ENCODE measurements at regions not wholly inside any gene's neighbourhood (a gene's known extent, or its start where the extent isn't known, plus 50 kb on each side); places are given as distances from the start of the nearest gene placed in this dataset.

GRCh38 chr9:108681851-108682590 lies 173.8 kb downstream of the ACTL7B start:
- Histone ChIP-seq H3K9ac (ENCODE audit: low read length) (no peak overlapping the region), H3K36me3 (ENCODE audit: insufficient read depth, low read length) (no peaks in the 10 kb centered on the region), H3K4me1 (ENCODE audit: insufficient read depth, low read length) (no peaks in the 10 kb centered on the region), H3K9me3 (ENCODE audit: insufficient read depth, low read depth, low read length) (peaks cover 5% of the 10 kb centered on the region), H3K27me3 (ENCODE audit: insufficient read depth, low read length) (no peaks in the 10 kb centered on the region), H2AFZ (ENCODE audit: low read depth, low read length) (no peak overlapping the region), H4K20me1 (ENCODE audit: insufficient read depth, low read length) (no peaks in the 10 kb centered on the region), H3K79me2 (ENCODE audit: insufficient read depth, low read length) (no peaks in the 10 kb centered on the region), H3K4me3 (ENCODE audit: insufficient read depth, low read depth, low read length) (no peak overlapping the region), H3K4me2 (ENCODE audit: low read length) (no peak overlapping the region), H3K27ac (ENCODE audit: low read depth, low read length) (no peak overlapping the region)
- H3K36me3 Mint-ChIP-seq (ENCODE audit: low read depth, unreplicated experiment) = no peaks in the 10 kb centered on the region
- H3K4me1 Mint-ChIP-seq (ENCODE audit: low read depth, unreplicated experiment) = no peaks in the 10 kb centered on the region
- H3K27ac Mint-ChIP-seq (ENCODE audit: unreplicated experiment) = no peak overlapping the region
- H3K9me3 Mint-ChIP-seq (ENCODE audit: unreplicated experiment) = peaks cover 8% of the 10 kb centered on the region
- no peak for DNase-seq (ENCODE audit: low read depth)
- TF ChIP-seq CTCF (IDR thresholded peaks at IDR 0.05; ENCODE audit: insufficient read depth, low read depth, low read length) (no peak), EZH2 (IDR thresholded peaks at IDR 0.05; ENCODE audit: insufficient read depth, low read length) (no peak)
- no peak overlapping the region for H3K4me3 Mint-ChIP-seq (ENCODE audit: unreplicated experiment)
- no peaks in the 10 kb centered on the region for H3K27me3 Mint-ChIP-seq (ENCODE audit: low read depth, unreplicated experiment)
- FAIRE-seq = no peak

- no peaks in the 10 kb centered on the region for H4K20me1 ChIP-seq (ENCODE audit: insufficient read depth, low read length)
- TF ChIP-seq EZH2 (IDR thresholded peaks at IDR 0.05; ENCODE audit: insufficient read depth, low read length) (no peak), CTCF (IDR thresholded peaks at IDR 0.05; ENCODE audit: insufficient read depth, low read depth, low read length) (no peak)
Measured at GRCh38 chr9:108680946-108681345, 174.8 kb downstream of the ACTL7B start.

GRCh38 chr9:108677776-108678175 lies 178.0 kb downstream of the ACTL7B start:
- Histone ChIP-seq H3K27ac (ENCODE audit: low read depth, low read length) (no peak overlapping the region), H3K4me1 (ENCODE audit: insufficient read depth, low read length) (peaks cover 9% of the 10 kb centered on the region), H3K36me3 (ENCODE audit: insufficient read depth, low read length) (no peaks in the 10 kb centered on the region), H3K9ac (ENCODE audit: low read length) (no peak overlapping the region), H3K4me3 (ENCODE audit: insufficient read depth, low read depth, low read length) (no peak overlapping the region), H3K4me2 (ENCODE audit: low read length) (no peak overlapping the region), H4K20me1 (ENCODE audit: insufficient read depth, low read length) (no peaks in the 10 kb centered on the region), H3K9me3 (ENCODE audit: insufficient read depth, low read depth, low read length) (no peaks in the 10 kb centered on the region), H3K79me2 (ENCODE audit: insufficient read depth, low read length) (no peaks in the 10 kb centered on the region), H3K27me3 (ENCODE audit: insufficient read depth, low read length) (no peaks in the 10 kb centered on the region), H2AFZ (ENCODE audit: low read depth, low read length) (no peak overlapping the region)
- no peaks in the 10 kb centered on the region for H3K36me3 Mint-ChIP-seq (ENCODE audit: low read depth, unreplicated experiment)
- TF ChIP-seq EZH2 (IDR thresholded peaks at IDR 0.05; ENCODE audit: insufficient read depth, low read length) = no peak
- TF ChIP-seq CTCF (IDR thresholded peaks at IDR 0.05; ENCODE audit: insufficient read depth, low read depth, low read length) = no peak
- peaks cover 8% of the 10 kb centered on the region for H3K27me3 Mint-ChIP-seq (ENCODE audit: low read depth, unreplicated experiment)
- no peak for DNase-seq (ENCODE audit: low read depth)
- peaks cover 5% of the 10 kb centered on the region for H3K4me1 Mint-ChIP-seq (ENCODE audit: low read depth, unreplicated experiment)
- no peak overlapping the region for H3K4me3 Mint-ChIP-seq (ENCODE audit: unreplicated experiment)
- H3K9me3 Mint-ChIP-seq (ENCODE audit: unreplicated experiment) = peaks cover 5% of the 10 kb centered on the region
- no peak overlapping the region for H3K27ac Mint-ChIP-seq (ENCODE audit: unreplicated experiment)
- no peak for FAIRE-seq

More at GRCh38 chr9:108680946-108681345, 174.8 kb downstream of the ACTL7B start:
- no peaks in the 10 kb centered on the region for H3K36me3 Mint-ChIP-seq (ENCODE audit: low read depth, unreplicated experiment)
- Histone ChIP-seq H3K79me2 (ENCODE audit: insufficient read depth, low read length) (no peaks in the 10 kb centered on the region), H3K4me1 (ENCODE audit: insufficient read depth, low read length) (no peaks in the 10 kb centered on the region), H3K4me3 (ENCODE audit: insufficient read depth, low read depth, low read length) (no peak overlapping the region), H3K9ac (ENCODE audit: low read length) (no peak overlapping the region), H3K4me2 (ENCODE audit: low read length) (no peak overlapping the region), H3K27me3 (ENCODE audit: insufficient read depth, low read length) (no peaks in the 10 kb centered on the region), H3K36me3 (ENCODE audit: insufficient read depth, low read length) (no peaks in the 10 kb centered on the region), H3K27ac (ENCODE audit: low read depth, low read length) (no peak overlapping the region), H3K9me3 (ENCODE audit: insufficient read depth, low read depth, low read length) (no peaks in the 10 kb centered on the region), H2AFZ (ENCODE audit: low read depth, low read length) (no peak overlapping the region)
- no peak overlapping the region for H3K27ac Mint-ChIP-seq (ENCODE audit: unreplicated experiment)
- FAIRE-seq (no peak), DNase-seq (ENCODE audit: low read depth) (no peak)
- H3K4me3 Mint-ChIP-seq (ENCODE audit: unreplicated experiment) = no peak overlapping the region
- no peaks in the 10 kb centered on the region for H3K4me1 Mint-ChIP-seq (ENCODE audit: low read depth, unreplicated experiment)
- peaks cover 6% of the 10 kb centered on the region for H3K9me3 Mint-ChIP-seq (ENCODE audit: unreplicated experiment)
- H3K27me3 Mint-ChIP-seq (ENCODE audit: low read depth, unreplicated experiment) = no peaks in the 10 kb centered on the region

Data from astrocyte (in vitro differentiated cells and primary cell).